ENCODE measurements at regions not wholly inside any gene's neighbourhood (a gene's known extent, or its start where the extent isn't known, plus 50 kb on each side); places are given as distances from the start of the nearest gene placed in this dataset.

GRCh38 chr21:25329227-25329825 lies 278.0 kb downstream of the MRPL39 start:
- no peaks in the 10 kb centered on the region for H3K9me3 ChIP-seq
- no peak for DNase-seq
- no peak overlapping the region for H3K27ac ChIP-seq
- no peak for ATAC-seq
- H3K4me3 ChIP-seq: no peak overlapping the region
- H3K36me3 ChIP-seq: no peaks in the 10 kb centered on the region
- no peaks in the 10 kb centered on the region for H3K4me1 ChIP-seq
- TF ChIP-seq CTCF (IDR thresholded peaks at IDR 0.05): no peak
- no peak for TF ChIP-seq POLR2A (IDR thresholded peaks at IDR 0.05)
- WGBS (ENCODE audit: insufficient coverage, low coverage, low lambda C conversion rate, missing lambda C conversion rate): 42% methylated on average over 2 of the region's 2 CpGs
- intact Hi-C loops (cut with DNase I): no loop called here
- no peaks in the 10 kb centered on the region for H3K27me3 ChIP-seq

GRCh38 chr21:25328736-25329135 lies 278.5 kb downstream of the MRPL39 start:
- TF ChIP-seq POLR2A (IDR thresholded peaks at IDR 0.05): no peak
- no peak for TF ChIP-seq CTCF (IDR thresholded peaks at IDR 0.05)
- intact Hi-C loops (cut with DNase I): no loop called here
- DNase-seq (no peak), ATAC-seq (no peak)
- Histone ChIP-seq H3K4me3 (no peak overlapping the region), H3K27ac (no peak overlapping the region), H3K4me1 (no peaks in the 10 kb centered on the region), H3K9me3 (no peaks in the 10 kb centered on the region), H3K27me3 (no peaks in the 10 kb centered on the region), H3K36me3 (no peaks in the 10 kb centered on the region)
- WGBS (ENCODE audit: insufficient coverage, low coverage, low lambda C conversion rate, missing lambda C conversion rate): 0% methylated on average over 1 of the region's 1 CpG

- intact Hi-C loops (cut with DNase I): no loop called here
- Histone ChIP-seq H3K27ac (no peak overlapping the region), H3K4me3 (no peak overlapping the region), H3K36me3 (no peaks in the 10 kb centered on the region), H3K27me3 (no peaks in the 10 kb centered on the region), H3K9me3 (no peaks in the 10 kb centered on the region), H3K4me1 (no peaks in the 10 kb centered on the region)
- TF ChIP-seq CTCF (IDR thresholded peaks at IDR 0.05): no peak
- no peak for TF ChIP-seq POLR2A (IDR thresholded peaks at IDR 0.05)
- ATAC-seq: no peak
- WGBS (ENCODE audit: insufficient coverage, low coverage, low lambda C conversion rate, missing lambda C conversion rate): 64% methylated on average over 2 of the region's 2 CpGs
- DNase-seq: no peak
Measured at GRCh38 chr21:25326181-25326580, 281.1 kb downstream of the MRPL39 start.

GRCh38 chr21:25324666-25325065 lies 282.6 kb downstream of the MRPL39 start:
- Histone ChIP-seq H3K9me3 (no peaks in the 10 kb centered on the region), H3K27me3 (no peaks in the 10 kb centered on the region), H3K4me3 (no peak overlapping the region), H3K36me3 (no peaks in the 10 kb centered on the region), H3K27ac (no peak overlapping the region), H3K4me1 (no peaks in the 10 kb centered on the region)
- TF ChIP-seq CTCF (IDR thresholded peaks at IDR 0.05): no peak
- TF ChIP-seq POLR2A (IDR thresholded peaks at IDR 0.05): no peak
- 70% methylated on average over 6 of the region's 6 CpGs for WGBS (ENCODE audit: insufficient coverage, low coverage, low lambda C conversion rate, missing lambda C conversion rate)
- ATAC-seq (no peak), DNase-seq (no peak)
- intact Hi-C loops (cut with DNase I): no loop called here
